ENCODE measurements at regions not wholly inside any gene's neighbourhood (a gene's known extent, or its start where the extent isn't known, plus 50 kb on each side); places are given as distances from the start of the nearest gene placed in this dataset.

DNA sequence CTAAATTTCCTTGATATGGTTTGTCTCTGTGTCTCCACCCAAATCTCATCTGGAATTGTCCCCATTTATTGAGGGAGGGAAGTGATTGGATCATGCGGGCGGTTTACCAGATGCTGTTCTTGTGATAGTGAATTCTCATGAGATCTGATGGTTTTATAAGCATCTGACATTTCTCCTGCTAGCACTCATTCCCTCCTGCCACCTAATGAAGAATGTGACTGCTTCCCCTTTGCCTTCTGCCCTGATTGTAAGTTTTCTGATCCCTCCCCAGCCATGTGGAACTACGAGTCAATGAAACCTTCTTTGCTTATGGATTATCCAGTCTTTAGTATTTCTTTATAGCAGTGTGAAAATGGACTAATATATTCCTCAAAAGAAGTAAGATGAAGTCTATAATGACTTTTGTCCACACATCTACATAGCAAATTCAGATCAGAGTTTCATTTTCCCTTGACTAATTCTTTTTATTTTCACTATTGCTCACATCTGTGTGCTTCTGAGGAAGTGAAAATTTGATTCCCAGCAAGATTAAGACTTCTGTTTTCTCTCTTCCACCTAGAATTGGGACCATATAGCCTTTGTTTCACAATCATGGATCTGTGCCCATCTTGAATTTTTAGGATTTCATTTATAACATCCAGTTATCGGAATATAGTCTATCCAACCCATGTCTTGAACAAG is 393.5 kb downstream of the DMAC1 start (continued):
- TF ChIP-seq, protein P1, sequence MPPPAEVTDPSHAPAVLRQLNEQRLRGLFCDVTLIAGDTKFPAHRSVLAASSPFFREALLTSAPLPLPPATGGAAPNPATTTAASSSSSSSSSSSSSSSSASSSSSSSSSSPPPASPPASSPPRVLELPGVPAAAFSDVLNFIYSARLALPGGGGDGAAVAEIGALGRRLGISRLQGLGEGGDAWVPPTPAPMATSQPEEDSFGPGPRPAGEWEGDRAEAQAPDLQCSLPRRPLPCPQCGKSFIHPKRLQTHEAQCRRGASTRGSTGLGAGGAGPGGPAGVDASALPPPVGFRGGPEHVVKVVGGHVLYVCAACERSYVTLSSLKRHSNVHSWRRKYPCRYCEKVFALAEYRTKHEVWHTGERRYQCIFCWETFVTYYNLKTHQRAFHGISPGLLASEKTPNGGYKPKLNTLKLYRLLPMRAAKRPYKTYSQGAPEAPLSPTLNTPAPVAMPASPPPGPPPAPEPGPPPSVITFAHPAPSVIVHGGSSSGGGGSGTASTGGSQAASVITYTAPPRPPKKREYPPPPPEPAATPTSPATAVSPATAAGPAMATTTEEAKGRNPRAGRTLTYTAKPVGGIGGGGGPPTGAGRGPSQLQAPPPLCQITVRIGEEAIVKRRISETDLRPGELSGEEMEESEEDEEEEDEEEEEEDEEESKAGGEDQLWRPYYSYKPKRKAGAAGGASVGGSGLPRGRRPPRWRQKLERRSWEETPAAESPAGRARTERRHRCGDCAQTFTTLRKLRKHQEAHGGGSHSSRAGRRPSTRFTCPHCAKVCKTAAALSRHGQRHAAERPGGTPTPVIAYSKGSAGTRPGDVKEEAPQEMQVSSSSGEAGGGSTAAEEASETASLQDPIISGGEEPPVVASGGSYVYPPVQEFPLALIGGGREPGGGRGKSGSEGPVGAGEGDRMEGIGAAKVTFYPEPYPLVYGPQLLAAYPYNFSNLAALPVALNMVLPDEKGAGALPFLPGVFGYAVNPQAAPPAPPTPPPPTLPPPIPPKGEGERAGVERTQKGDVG (CRISPR knock-in tag; IDR thresholded peaks at IDR 0.05; ENCODE audit: borderline replicate concordance) = no peak
- TF ChIP-seq NCOA1 (CRISPR knock-in tag; IDR thresholded peaks at IDR 0.05) = no peak
- no peak for TF ChIP-seq HOXA7 (CRISPR knock-in tag; IDR thresholded peaks at IDR 0.05)
- TF ChIP-seq ZNF235 (CRISPR knock-in tag; IDR thresholded peaks at IDR 0.05; ENCODE audit: borderline replicate concordance) = no peak
- no peak for TF ChIP-seq PRMT3 (CRISPR knock-in tag; IDR thresholded peaks at IDR 0.05; ENCODE audit: borderline replicate concordance, low read depth)

DNA sequence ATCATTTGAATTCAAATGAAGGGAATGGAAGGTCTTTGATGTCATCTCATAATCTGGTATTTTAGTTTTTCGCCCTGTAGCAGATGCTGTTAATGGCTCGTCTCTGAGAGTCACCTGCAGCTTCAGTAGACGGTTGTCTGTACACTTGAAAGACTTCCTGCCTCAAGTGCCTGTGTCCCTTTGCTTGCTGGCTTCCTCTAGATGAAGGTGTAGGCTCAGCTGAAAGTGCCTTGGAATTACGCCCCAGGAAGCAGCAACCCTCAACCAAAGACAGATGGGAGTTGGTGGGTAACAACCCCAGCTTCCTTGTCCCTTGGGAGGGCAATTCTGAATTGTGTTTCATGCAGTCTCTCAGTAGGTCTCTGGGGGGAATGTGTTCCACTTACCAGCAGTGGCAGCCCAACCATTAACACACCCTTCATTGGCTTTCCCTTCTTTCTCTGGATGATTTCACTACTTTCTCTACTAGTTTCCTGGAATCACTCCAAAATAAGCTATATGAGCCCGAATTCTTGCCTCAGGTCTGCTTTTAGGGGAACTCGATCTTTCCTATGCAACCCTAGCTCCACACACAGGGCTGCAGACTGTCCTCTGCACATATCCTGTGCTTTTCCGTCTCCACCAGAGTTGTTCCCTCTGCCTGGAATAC is 395.6 kb downstream of the DMAC1 start:
- DNase-seq (ENCODE audit: low spot score) (no peak), ATAC-seq (no peak), FAIRE-seq (no peak)
- BruUV-seq (replicated peaks) = no TSS peak
- Histone ChIP-seq H4K20me1 (ENCODE audit: insufficient read depth, low read length) (no peaks in the 10 kb centered on the region), H3K79me2 (ENCODE audit: insufficient read depth, low read length) (no peaks in the 10 kb centered on the region), H3K9me3 (ENCODE audit: low read length) (no peaks in the 10 kb centered on the region), H3K36me3 (replicated peaks in 1 of 2; ENCODE audit: control insufficient read depth in 1 of 2, insufficient read depth in 2 of 2, low read length in 2 of 2) (no peaks in the 10 kb centered on the region), H3K4me2 (ENCODE audit: low read depth, low read length) (no peak overlapping the region), H2AFZ (ENCODE audit: low read length) (no peak overlapping the region), H3K4me3 (replicated peaks in 1 of 3; ENCODE audit: insufficient read depth in 1 of 3, low read depth in 2 of 3, low read length in 3 of 3) (no peak overlapping the region), H3K9ac (ENCODE audit: insufficient read depth, low read depth, low read length) (no peak overlapping the region), H3K4me1 (ENCODE audit: insufficient read depth, low read length) (no peaks in the 10 kb centered on the region), H3K27me3 (ENCODE audit: control insufficient read depth in 1 of 2, insufficient read depth in 2 of 2, low read length in 2 of 2) (no peaks in the 10 kb centered on the region), H3K27ac (ENCODE audit: extremely low read length, insufficient read depth, low read length) (no peak overlapping the region)
- 6% methylated on average over 7 of the region's 7 CpGs for WGBS (ENCODE audit: low lambda C conversion rate)
- no peak for TF ChIP-seq SRSF4 (IDR thresholded peaks at IDR 0.05; ENCODE audit: low read depth, low read length, poor library complexity, severe bottlenecking)
- no peak for TF ChIP-seq ZNF260 (CRISPR knock-in tag; IDR thresholded peaks at IDR 0.05; ENCODE audit: borderline replicate concordance, low read depth)
- TF ChIP-seq ZNF790 (CRISPR knock-in tag; IDR thresholded peaks at IDR 0.05; ENCODE audit: borderline replicate concordance) = no peak
- TF ChIP-seq RBFOX2 (IDR thresholded peaks at IDR 0.05; ENCODE audit: low read depth, low read length) = no peak
- no peak for TF ChIP-seq YY1 (IDR thresholded peaks at IDR 0.05; ENCODE audit: insufficient read depth, insufficient replicate concordance, low read depth, low read length)
- TF ChIP-seq JUN (CRISPR knock-in tag; IDR thresholded peaks at IDR 0.05) = no peak
- TF ChIP-seq ZNF354B (CRISPR knock-in tag; IDR thresholded peaks at IDR 0.05) = no peak
- TF ChIP-seq, protein P2, sequence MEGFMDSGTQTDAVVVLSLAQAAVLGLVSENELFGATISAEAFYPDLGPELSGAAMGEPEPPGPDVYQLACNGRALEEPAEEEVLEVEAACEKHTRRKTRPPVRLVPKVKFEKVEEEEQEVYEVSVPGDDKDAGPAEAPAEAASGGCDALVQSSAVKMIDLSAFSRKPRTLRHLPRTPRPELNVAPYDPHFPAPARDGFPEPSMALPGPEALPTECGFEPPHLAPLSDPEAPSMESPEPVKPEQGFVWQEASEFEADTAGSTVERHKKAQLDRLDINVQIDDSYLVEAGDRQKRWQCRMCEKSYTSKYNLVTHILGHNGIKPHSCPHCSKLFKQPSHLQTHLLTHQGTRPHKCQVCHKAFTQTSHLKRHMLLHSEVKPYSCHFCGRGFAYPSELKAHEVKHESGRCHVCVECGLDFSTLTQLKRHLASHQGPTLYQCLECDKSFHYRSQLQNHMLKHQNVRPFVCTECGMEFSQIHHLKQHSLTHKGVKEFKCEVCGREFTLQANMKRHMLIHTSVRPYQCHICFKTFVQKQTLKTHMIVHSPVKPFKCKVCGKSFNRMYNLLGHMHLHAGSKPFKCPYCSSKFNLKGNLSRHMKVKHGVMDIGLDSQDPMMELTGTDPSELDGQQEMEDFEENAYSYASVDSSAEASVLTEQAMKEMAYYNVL (CRISPR knock-in tag; IDR thresholded peaks at IDR 0.05; ENCODE audit: borderline replicate concordance) = no peak
- no peak for TF ChIP-seq HDAC1 (CRISPR knock-in tag; IDR thresholded peaks at IDR 0.05)
- TF ChIP-seq, protein P3, sequence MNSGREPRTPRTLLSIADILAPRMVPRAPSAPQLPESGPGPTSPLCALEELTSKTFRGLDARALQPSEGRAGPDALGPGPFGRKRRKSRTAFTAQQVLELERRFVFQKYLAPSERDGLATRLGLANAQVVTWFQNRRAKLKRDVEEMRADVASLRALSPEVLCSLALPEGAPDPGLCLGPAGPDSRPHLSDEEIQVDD (CRISPR knock-in tag; IDR thresholded peaks at IDR 0.05; ENCODE audit: borderline replicate concordance) = no peak
- TF ChIP-seq SOX5 (CRISPR knock-in tag; IDR thresholded peaks at IDR 0.05; ENCODE audit: borderline replicate concordance) = no peak
- no peak for TF ChIP-seq REL (CRISPR knock-in tag; conservative IDR thresholded peaks at IDR 0.05)
- intact Hi-C loops (cut with micrococcal nuclease; ENCODE audit: unreplicated experiment) (loop anchor here (5.0 kb wide), 1 partner anchor 253 kb away; no protein-coding TSS in a partner anchor), in situ Hi-C loops (cut with HindIII; ENCODE audit: extremely low pct_ligation_motif_present, low pct_unique_long_range_greater_than_20kb) (no loop called here)
- CTCF ChIA-PET (ENCODE audit: low intra/inter-chr PET ratio, low total read pairs) = no interaction called here
- POLR2A ChIA-PET = no interaction called here

Data from HepG2 (cell line).